GM19351 (cell line): ENCODE measurements at regions not wholly inside any gene's neighbourhood (a gene's known extent, or its start where the extent isn't known, plus 50 kb on each side); places are given as distances from the start of the nearest gene placed in this dataset.
"Not testable (repeated sequence)": the region's sequence is repeated elsewhere in the genome, so short reads cannot be mapped to it uniquely, and the experiment has no call there.

Experiments
- ATAC-seq: cut with Tn5 transposase; IDR thresholded peaks from one replicate; pipeline ENCODE4 v1.9.1; 2021; ENCODE audit warnings: mild to moderate bottlenecking, moderate library complexity; ENCODE audit not compliant: unreplicated experiment

DNA sequence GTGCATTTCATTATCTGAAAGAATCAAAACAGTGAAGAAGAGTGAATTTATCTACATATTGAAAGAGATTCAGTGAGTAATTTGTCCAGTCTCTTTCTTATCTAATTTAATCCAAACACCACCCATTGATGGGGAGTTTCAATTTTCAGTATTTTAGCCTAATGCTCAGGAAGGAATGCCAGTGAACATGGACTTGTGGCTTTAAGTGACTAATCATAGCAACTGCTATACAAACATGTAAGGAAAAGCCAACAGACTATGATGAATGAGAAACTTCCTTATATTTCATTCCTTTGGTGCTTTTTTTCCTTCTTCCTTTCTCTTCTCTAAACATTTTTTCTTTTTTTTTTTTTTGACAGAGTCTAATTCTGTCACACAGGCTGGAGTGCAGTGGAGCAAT, 885.8 kb downstream of the KCNJ2 start:
- no peak for ATAC-seq

DNA sequence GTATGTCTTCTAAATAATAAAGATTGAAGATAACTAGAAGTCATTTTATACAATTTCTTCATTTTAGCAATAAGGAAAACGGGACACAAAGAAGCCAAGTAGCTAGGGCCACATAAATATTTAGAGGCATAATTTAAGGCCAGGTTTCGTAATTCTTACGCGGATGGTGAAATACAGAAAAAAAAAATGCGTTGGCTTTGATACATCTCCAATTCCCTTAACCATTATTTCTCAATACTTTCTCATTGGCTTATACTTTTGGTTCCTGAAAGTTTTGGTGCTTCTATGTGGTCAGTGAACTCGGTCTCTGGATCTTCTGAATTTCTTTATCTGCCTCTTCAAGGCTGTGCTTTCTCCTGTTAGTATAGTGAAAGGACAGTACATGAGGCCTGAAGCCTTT, 888.1 kb downstream of the KCNJ2 start:
- no peak for ATAC-seq

DNA sequence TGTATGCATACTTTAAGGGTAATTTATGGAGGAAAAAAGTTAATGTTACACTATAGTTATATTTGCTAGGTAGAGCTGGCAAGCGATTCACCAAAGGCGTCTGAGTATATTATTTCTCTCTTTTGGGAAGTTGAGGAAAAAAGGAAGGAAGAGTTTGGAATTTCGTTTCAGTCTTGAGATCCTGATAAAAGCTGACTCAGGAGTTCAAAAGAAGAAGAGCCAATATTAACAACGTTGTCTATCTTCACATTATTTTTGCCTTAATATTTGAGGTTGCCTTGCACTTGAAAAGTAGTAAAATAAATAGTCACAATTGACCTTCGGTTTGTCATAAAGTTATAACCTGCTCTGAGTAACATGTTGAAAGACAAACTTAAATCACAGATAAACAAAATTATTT, 888.6 kb downstream of the KCNJ2 start:
- ATAC-seq: no peak

- no peak for ATAC-seq
Measured at GRCh38 chr17:71063127-71063526, 893.8 kb downstream of the KCNJ2 start.

GRCh38 chr17:71063559-71063958, 894.2 kb downstream of the KCNJ2 start:
- no peak for ATAC-seq

GRCh38 chr17:71067669-71068407, 898.5 kb downstream of the KCNJ2 start:
- ATAC-seq: no peak

- ATAC-seq: no peak
Measured at GRCh38 chr17:71068408-71068750, 899.0 kb downstream of the KCNJ2 start.

DNA sequence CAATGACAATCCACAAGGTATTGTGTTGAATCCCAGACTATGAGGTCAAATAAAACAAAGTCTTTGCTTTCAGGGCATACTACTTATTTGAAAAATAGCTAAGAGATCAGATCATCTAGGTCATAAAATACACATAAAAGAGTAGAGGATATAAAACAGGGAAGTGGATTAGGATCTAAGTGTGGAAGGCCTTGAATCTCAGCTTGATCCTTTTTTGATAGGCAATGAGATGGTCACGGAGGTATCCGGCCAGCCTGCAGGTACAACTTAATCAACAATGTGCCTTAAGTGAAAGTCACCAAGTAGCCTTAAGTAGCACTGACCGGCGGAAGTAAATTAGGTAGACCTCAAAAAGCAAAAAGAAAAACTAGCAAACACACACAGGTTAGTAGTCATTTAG, 901.7 kb downstream of the KCNJ2 start:
- ATAC-seq: no peak

- no peak for ATAC-seq
Measured at GRCh38 chr17:71071837-71072236, 902.5 kb downstream of the KCNJ2 start.

DNA sequence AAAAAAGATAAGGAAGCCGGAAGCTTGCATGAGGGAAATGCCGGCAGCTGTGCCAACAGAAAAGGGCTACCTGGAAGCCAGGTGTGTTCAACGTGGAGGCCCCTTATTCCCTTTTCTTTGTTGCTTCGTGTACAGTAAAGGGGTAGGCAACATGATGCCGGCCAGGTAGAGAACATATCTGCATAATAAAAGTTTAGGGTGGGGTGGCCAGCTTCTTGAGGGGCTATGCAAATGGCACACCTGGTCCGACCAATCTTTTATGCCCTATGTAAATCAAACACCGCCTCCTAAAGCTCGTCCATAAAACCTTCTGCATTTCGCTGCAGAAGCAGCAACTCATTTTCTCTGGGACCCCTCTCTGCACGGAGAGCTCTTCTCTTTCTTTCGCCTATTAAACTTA, 911.6 kb downstream of the KCNJ2 start:
- ATAC-seq: no peak

- no peak for ATAC-seq
Measured at GRCh38 chr17:71081666-71082065, 912.3 kb downstream of the KCNJ2 start.

GRCh38 chr17:71084219-71084618, 914.9 kb downstream of the KCNJ2 start:
- ATAC-seq: no peak

DNA sequence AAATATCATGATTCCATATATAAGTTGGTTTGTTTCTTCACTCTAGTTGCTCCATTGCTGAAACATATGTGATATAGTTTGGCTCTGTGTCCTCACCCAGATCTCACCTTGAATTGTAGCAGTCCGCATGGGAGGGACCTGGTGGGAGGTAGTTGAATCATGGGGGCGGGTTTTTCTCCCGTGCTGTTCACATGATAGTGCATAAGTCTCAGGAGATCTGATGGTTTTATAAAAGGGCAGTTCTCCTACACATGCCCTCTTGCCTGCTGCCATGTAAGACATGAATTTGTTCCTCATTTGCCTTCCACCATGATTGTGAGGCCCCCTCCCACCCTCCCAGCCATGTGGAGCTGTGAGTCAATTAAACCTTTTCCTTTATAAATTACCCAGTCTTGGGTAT, 915.5 kb downstream of the KCNJ2 start:
- no peak for ATAC-seq

DNA sequence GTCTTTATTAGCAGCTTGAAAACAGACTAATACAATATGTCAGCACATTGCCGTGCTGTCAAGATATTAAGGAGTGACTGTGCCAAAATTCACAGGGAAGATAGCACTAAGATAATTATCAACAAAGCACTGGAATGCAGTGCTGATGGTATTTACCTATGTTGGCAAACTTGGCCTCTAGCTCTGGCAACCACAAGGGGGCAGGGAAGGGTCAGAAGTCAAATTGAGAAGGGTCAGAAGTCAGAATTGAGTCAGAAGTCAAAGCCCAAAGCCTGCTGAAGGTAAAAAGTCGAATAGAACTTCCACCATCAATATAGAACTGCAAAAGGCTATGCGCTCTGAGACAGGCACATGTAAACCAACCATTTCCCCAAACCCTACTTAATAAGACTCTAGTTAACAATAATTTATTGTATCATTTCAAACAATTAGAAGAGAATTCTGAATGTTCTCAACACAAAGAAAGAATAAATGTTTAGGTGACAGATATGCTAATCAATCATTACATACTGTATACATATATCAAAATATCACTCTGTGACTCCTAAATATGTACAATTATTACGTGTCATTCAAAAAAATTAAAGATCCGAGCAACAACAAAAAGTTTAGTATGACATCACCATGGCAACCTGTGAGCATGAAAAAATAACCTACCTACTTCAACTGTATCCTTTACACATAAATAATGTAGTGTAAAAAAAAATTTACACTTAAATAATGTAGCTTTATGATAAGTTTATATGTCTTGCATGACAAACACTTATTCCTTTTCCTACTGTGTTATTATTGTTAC, 916.1 kb downstream of the KCNJ2 start:
- ATAC-seq: no peak

DNA sequence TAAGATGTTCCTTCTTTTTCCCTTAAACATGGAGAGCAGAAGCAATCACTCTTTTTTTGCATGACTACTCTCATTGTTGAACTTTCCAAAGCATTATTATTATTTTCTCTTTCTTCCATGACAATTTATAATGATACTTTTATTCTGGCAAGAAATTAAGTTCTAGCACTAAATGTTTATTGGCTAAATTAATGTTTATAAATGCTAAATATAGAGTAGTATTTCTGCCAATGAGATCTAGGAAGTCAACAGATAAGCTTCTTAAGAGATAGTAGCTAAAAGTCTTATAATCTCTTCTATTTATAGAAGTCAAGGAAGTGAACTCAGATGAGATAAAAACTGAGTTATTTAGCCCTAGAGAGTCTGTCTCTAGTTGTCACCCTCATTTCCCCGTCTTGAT, 920.1 kb downstream of the KCNJ2 start:
- ATAC-seq: no peak

DNA sequence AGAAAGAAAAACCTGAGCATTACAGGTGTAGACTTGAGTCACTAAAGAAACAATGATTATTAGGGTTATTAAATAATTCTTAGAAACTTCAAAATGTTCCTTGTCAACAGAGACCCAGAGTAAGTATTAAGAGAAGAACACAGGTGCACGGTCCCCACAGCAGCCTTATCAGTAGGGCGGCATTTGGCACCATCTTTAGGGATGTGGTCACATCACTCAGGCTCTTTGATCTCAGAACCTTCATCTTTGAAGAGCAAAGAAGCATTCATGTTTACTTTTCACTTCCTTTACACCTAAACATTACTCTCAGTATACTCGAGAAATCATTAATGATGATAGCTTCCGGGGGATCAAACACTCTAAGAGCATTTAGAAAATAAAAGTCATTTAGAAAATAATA, 928.7 kb downstream of the KCNJ2 start:
- ATAC-seq: no peak

- ATAC-seq: no peak
Measured at GRCh38 chr17:71099003-71099714, 929.8 kb downstream of the KCNJ2 start.

DNA sequence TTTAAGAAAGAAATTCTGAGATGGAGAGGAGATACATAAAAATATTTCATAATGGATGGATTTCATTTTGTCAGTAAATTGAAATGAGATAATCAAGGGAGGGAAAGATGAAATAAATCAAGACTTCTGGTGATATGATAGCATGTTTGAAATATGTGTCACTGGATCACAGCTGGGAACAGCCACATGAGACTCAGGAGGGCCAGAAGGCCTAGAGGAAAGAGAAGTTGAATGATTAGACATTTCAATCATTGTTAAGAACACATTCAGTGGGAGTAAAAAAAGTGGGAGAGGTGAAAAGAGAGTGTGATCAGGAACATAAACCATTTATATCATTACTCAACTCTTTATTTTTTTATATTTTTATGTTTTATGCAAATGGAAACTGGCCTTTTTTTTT, 933.4 kb downstream of the KCNJ2 start:
- ATAC-seq: no peak

DNA sequence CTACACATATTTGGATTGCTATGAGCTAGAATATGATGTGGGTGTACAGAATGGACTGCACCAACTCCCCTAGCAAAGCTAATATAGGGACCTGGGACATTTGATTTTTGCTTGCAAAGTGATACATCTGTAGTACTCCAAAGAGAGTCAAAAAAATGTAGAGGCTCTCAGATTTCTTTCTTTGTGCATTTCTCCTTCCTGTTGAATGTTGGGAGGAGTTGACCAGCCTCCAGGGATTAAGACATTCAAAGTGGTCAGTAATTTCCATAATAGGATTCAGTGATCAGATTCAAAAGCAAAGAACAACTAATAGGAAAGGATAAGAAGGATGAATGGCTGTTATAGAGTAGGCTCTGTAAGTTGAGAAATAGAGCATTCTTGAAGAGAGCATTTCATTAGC, 934.9 kb downstream of the KCNJ2 start:
- no peak for ATAC-seq

GRCh38 chr17:71106056-71106455, 936.7 kb downstream of the KCNJ2 start:
- not testable (repeated sequence) for ATAC-seq

- ATAC-seq: no peak
Measured at GRCh38 chr17:71107136-71107535, 937.8 kb downstream of the KCNJ2 start.

DNA sequence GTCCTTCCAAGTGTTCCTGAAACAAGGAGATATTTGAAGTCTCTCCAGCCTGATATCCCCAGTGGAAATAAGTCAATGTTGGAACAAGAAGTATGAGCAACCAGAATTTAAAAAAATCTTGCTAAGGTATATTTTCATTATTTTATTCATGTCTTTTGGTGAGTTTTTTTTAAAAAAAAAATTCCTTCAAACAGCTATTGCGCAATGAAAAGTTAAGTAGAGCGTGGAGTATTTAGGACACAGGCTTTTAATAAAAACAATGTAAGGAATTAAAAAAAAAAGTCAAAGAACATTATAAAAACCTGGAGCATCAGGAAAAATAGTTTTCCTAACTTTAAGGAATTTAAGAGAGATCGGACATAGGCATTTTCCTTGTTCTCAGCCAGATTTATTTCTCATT, 940.4 kb downstream of the KCNJ2 start:
- ATAC-seq: no peak
